ENCODE measurements at regions not wholly inside any gene's neighbourhood (a gene's known extent, or its start where the extent isn't known, plus 50 kb on each side); places are given as distances from the start of the nearest gene placed in this dataset.
A peak's percentile ranks its signal among the peaks of the same experiment; 100 is the strongest.
"Not testable (repeated sequence)": the region's sequence is repeated elsewhere in the genome, so short reads cannot be mapped to it uniquely, and the experiment has no call there.

GRCh38 chr2:168300460-168300859, 53.1 kb upstream of the STK39 start:
- DNase-seq (ENCODE audit: low read depth) = peak; percentile 39

- no peak for DNase-seq (ENCODE audit: low read depth)
These were observed 56.8 kb upstream of the STK39 start for GRCh38 chr2:168304024-168304681.

- DNase-seq (ENCODE audit: low read depth) = no peak
These were observed 60.0 kb upstream of the STK39 start for GRCh38 chr2:168307379-168307778.

GRCh38 chr2:168310580-168310979, 63.2 kb upstream of the STK39 start:
- DNase-seq (ENCODE audit: low read depth) = no peak

GRCh38 chr2:168311261-168311910, 64.0 kb upstream of the STK39 start:
- DNase-seq (ENCODE audit: low read depth) = no peak

- DNase-seq (ENCODE audit: low read depth) = peak; percentile 24
These were observed 64.8 kb upstream of the STK39 start for GRCh38 chr2:168312036-168312822.

- no peak for DNase-seq (ENCODE audit: low read depth)
These were observed 66.8 kb upstream of the STK39 start for GRCh38 chr2:168314236-168314635.

GRCh38 chr2:168315331-168316072, 68.1 kb upstream of the STK39 start:
- no peak for DNase-seq (ENCODE audit: low read depth)

- peak; percentile 28 for DNase-seq (ENCODE audit: low read depth)
These were observed 68.7 kb upstream of the STK39 start for GRCh38 chr2:168316073-168316440.

- no peak for DNase-seq (ENCODE audit: low read depth)
These were observed 69.9 kb upstream of the STK39 start for GRCh38 chr2:168317282-168317681.

- DNase-seq (ENCODE audit: low read depth) = no peak
These were observed 72.9 kb upstream of the STK39 start for GRCh38 chr2:168320267-168320666.

- no peak for DNase-seq (ENCODE audit: low read depth)
These were observed 75.1 kb upstream of the STK39 start for GRCh38 chr2:168322325-168323007.

GRCh38 chr2:168323529-168324021, 76.2 kb upstream of the STK39 start:
- DNase-seq (ENCODE audit: low read depth) = no peak

- no peak for DNase-seq (ENCODE audit: low read depth)
These were observed 79.2 kb upstream of the STK39 start for GRCh38 chr2:168326572-168326971.

- DNase-seq (ENCODE audit: low read depth) = no peak
These were observed 79.9 kb upstream of the STK39 start for GRCh38 chr2:168327328-168327727.

- DNase-seq (ENCODE audit: low read depth) = no peak
These were observed 81.0 kb upstream of the STK39 start for GRCh38 chr2:168328421-168328820.

GRCh38 chr2:168330624-168331423, 83.4 kb upstream of the STK39 start:
- DNase-seq (ENCODE audit: low read depth) = no peak

GRCh38 chr2:168335254-168335653, 87.9 kb upstream of the STK39 start:
- DNase-seq (ENCODE audit: low read depth) = not testable (repeated sequence)

- no peak for DNase-seq (ENCODE audit: low read depth)
These were observed 89.5 kb upstream of the STK39 start for GRCh38 chr2:168336786-168337388.

- DNase-seq (ENCODE audit: low read depth) = peak; percentile 10
These were observed 90.9 kb upstream of the STK39 start for GRCh38 chr2:168338292-168338691.

Data from EH (cell line).